HG02642 (cell line): ENCODE measurements at regions not wholly inside any gene's neighbourhood (a gene's known extent, or its start where the extent isn't known, plus 50 kb on each side); places are given as distances from the start of the nearest gene placed in this dataset.

ENCODE experiments used
- ATAC-seq: cut with Tn5 transposase; IDR thresholded peaks from one replicate; pipeline ENCODE4 v1.9.1; 2021; ENCODE audit warnings: mild to moderate bottlenecking; ENCODE audit not compliant: unreplicated experiment, poor library complexity

DNA sequence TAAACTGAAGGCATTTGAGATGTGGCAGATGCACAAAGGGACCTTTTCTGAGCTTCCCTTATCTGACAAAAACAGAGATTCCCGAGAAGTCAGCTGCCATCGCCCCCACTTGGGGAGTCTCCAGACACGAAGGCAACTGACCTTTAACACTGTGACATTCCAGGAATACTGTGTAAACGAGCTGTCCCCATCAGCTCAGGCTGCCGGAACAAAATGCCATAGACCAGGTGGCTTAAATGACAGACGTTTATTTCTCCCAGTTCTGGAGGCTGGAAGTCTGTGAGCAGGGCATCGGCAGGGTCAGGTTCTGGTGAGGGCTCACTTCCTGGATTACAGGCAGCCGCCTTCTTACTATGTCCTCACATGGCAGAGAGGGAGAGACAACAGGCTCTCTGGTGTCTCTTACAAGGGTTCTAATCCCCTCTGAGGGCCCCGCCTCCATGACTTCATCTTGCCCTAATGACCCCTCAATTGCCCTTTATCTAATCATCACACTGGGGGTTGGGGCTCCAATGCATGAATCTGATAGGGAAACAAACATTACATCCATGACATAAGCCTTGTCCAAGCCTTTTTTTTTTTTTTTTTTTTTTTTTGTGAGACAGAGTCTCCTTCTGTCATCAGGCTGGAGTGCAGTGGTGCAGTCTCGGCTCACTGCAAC, 178.5 kb upstream of the RPL38 start:
- no peak for ATAC-seq

- no peak for ATAC-seq
Observed at GRCh38 chr17:74027444-74027843, 176.0 kb upstream of the RPL38 start.

DNA sequence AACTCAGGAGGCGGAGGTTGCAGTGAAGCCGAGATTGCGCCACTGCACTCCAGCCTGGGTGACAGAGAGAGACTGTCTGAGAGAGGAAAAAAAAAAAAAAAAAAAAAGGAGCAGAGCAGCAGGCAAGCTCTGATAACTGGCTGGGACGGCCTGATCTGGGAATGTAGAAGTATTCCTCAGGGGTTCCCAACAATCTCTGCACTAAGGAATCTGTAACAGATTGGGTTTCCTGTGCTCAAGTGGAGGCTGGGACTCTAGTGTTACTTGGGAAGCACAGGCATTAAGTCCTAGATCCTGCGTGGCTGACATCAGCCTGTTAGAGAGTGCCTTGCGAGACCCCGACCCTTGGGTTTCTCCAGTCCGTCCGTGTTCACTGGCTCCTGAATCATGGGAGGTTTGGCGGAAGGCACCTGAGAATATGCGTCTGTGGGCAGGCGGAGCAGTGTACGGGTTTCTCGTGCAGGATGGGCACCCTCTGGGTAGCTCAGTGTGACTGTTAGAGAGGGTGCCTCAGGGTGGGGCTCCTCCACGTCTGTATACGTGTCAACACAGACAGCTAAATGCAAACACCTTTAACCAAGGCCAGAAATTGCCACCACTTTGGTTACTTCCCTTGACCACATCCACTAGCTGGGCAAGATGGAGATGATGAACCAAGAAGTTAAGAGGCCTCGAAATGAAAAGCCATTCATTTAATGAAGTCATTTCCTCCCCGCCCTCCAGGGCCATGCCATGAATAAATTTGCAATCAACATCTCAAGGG, 174.9 kb upstream of the RPL38 start:
- ATAC-seq, result no peak

GRCh38 chr17:74031316-74032090, 172.0 kb upstream of the RPL38 start:
- ATAC-seq, result no peak

- no peak for ATAC-seq
Observed at GRCh38 chr17:74032222-74032621, 171.3 kb upstream of the RPL38 start.

GRCh38 chr17:74037320-74037719, 166.2 kb upstream of the RPL38 start:
- no peak for ATAC-seq

GRCh38 chr17:74040291-74040690, 163.2 kb upstream of the RPL38 start:
- ATAC-seq, result no peak

DNA sequence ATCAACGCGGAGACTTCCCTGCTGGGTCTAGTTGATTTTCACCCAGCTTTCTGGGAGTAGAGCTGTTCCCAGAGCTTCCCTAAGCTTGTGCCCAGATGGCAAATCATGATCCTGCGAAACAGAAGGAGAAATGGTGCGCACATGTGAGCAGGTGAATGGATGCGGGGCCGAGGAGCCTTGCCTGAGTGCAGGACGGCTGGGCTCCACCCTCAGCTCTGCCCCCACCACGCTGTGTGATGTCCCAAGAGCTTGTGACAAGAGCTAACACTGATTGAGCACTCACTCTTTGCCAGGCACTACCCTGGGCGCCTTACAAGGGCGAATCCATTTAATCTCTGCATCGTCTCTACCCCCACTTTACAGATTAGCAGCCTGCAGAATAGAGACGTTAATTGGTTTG, 162.7 kb upstream of the RPL38 start:
- ATAC-seq, result no peak

- no peak for ATAC-seq
Observed at GRCh38 chr17:74041869-74042640, 161.4 kb upstream of the RPL38 start.

GRCh38 chr17:74042744-74043486, 160.6 kb upstream of the RPL38 start:
- no peak for ATAC-seq

- no peak for ATAC-seq
Observed at GRCh38 chr17:74043976-74044375, 159.5 kb upstream of the RPL38 start.

- no peak for ATAC-seq
Observed at GRCh38 chr17:74045608-74046280, 157.7 kb upstream of the RPL38 start.

DNA sequence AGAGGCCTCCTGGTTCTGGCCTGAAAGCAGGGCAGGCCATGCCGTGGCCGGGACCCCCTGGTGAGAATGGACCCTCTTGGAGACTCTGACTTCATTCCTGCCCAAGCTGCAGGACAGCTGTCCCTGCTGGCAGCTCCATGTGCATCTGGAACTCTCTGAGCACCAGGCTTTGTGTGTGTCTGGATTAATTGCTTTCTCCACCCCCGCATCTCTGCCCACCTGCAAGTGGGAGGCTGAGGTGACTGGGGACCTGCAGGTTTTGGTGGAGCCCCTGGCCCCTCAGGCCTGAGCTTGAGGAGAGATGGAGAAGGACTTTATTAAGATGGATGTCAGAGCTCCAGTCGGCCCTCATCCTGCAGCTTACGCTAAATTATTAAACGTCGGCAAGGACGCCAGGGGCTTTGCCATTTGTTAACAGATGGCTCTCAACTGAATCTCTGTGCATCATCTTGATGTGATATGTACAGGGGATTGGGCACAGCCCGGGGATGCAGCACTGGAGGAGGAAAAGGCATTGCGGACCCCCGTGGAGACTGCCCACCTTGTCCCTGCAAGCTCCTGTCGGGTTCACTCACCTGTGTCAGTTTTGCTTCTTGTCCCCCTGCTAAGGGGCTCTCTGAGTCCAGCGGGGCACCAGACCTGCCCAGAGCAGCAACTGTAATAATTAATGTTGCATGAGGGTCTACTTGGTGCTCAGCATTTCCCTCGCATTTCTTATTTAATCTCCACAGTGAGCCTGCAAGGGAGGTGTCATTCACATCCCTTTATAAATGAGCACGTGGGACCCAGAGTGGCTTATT, 154.1 kb upstream of the RPL38 start:
- no peak for ATAC-seq

DNA sequence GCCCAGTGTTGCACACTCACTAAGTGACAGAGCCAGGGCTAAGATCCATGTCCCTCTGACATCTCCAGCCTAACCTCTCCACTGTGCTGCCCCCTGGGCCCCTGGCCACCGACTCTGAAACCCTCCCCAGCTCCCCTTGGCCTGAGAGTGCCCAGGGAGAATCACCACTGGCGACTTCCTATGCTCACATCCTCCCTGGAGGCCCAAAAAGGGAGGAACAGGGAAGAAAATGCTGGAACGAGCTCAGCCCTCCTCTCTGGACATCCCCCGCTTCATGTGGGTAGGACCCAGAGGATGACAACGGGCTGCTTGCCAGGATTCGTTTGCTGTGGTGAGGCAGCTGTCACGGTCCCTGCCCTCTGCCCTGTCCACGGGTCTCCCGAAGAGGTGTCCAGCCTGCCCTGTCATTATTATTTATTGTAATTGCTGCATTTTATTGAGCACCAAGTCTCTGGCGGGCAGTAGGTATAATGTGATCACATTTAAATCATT, 153.5 kb upstream of the RPL38 start:
- no peak for ATAC-seq

DNA sequence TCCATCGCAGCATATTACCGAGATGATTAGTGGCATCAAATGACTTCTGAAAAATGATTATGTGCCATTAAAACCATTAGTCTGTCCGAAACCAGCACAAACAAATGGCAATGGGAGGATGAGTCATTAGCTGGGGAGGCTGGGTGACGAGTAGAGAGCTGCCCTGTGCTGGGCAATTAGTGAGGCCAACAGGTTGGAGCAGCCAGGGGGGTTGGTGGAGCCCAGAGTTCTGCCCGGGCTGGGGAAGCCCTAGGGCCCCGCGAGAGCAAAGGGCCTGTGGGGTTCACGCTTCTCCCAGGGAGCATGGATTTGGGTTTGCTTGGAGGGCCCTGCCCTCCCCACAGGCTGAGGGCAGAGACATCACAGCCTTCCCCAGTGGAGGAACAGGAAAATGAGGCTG, 152.1 kb upstream of the RPL38 start:
- ATAC-seq, result no peak

DNA sequence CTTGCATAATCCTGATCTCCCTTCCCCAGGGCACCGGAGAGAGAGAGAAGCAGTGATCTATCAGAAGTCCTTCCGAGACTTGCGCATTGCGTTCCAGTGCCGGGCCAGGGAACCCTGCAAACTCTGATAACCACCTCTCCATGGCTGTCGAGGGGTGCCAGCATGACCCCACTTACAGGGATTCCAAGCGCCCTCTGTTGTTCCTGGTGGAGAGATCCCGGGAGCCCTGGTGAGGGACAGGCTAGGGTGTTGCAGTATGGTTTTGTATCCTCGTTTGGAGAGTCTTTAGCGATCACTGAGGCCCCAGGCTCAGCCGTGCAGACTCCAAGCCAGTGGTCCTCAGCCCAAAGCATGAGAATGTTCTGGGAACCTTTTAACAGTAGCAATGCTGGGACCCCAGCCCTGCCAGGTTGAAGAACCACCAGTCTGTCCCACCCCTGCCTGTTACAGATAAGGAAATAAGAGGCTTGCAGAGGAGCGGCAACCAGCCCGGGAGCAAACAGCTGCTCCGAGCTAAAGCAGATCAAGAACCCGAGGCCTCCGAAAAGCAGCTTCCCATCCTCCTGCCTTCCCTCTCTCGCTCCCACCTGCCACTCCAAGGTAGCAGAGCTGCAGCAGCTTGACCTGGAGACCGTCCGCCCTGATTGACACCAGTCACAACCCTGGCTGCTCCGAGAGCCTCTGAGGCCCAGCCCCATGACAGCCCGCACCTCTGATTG, 150.3 kb upstream of the RPL38 start:
- ATAC-seq, result no peak

GRCh38 chr17:74053712-74054078, 149.8 kb upstream of the RPL38 start:
- no peak for ATAC-seq

DNA sequence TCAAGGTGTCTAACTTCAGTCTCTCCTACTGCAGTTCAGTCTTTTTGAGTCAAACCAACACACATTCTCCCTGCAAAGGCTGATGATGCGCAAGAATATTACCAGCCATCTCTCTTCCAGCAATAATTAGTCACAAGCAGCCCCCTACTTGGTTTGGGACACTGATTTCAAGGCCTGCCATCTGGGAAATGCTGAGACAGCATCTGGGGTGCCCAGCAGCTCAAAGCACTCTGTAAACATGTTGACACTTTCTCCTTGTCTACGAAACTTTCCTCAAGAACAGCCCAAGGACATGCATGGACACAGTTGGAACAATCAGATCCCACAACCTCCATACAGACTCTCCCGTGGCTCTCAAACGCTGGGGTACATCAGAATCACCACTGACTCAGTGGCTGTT, 149.2 kb upstream of the RPL38 start:
- ATAC-seq, result no peak
